ENCODE measurements at regions not wholly inside any gene's neighbourhood (a gene's known extent, or its start where the extent isn't known, plus 50 kb on each side); places are given as distances from the start of the nearest gene placed in this dataset.
"Not testable (repeated sequence)": the region's sequence is repeated elsewhere in the genome, so short reads cannot be mapped to it uniquely, and the experiment has no call there.

- DNase-seq = no peak
These were observed 420.5 kb upstream of the CD180 start for GRCh38 chr5:67617051-67617450.

GRCh38 chr5:67612961-67613360 lies 416.4 kb upstream of the CD180 start:
- no peak for DNase-seq

GRCh38 chr5:67610186-67610912 lies 413.8 kb upstream of the CD180 start:
- no peak for DNase-seq

- no peak for DNase-seq
These were observed 411.4 kb upstream of the CD180 start for GRCh38 chr5:67607958-67608357.

GRCh38 chr5:67606586-67606947 lies 410.0 kb upstream of the CD180 start:
- no peak for DNase-seq

- no peak for DNase-seq
These were observed 409.4 kb upstream of the CD180 start for GRCh38 chr5:67605730-67606585.

GRCh38 chr5:67591491-67591890 lies 394.9 kb upstream of the CD180 start:
- DNase-seq = no peak

- no peak for DNase-seq
These were observed 391.8 kb upstream of the CD180 start for GRCh38 chr5:67588389-67588788.

GRCh38 chr5:67581203-67581602 lies 384.6 kb upstream of the CD180 start:
- no peak for DNase-seq

- no peak for DNase-seq
These were observed 381.4 kb upstream of the CD180 start for GRCh38 chr5:67578011-67578410.

- no peak for DNase-seq
These were observed 380.8 kb upstream of the CD180 start for GRCh38 chr5:67577424-67577823.

GRCh38 chr5:67576112-67576511 lies 379.5 kb upstream of the CD180 start:
- no peak for DNase-seq

- DNase-seq = no peak
These were observed 378.5 kb upstream of the CD180 start for GRCh38 chr5:67575087-67575486.

- DNase-seq = no peak
These were observed 364.7 kb upstream of the CD180 start for GRCh38 chr5:67561151-67561932.

- DNase-seq = no peak
These were observed 356.2 kb upstream of the CD180 start for GRCh38 chr5:67552773-67553172.

- DNase-seq = no peak
These were observed 353.3 kb upstream of the CD180 start for GRCh38 chr5:67549947-67550346.

GRCh38 chr5:67549296-67549618 lies 352.7 kb upstream of the CD180 start:
- DNase-seq = no peak

- DNase-seq = no peak
These were observed 352.1 kb upstream of the CD180 start for GRCh38 chr5:67548520-67549295.

GRCh38 chr5:67547682-67548081 lies 351.1 kb upstream of the CD180 start:
- no peak for DNase-seq

- not testable (repeated sequence) for DNase-seq
These were observed 348.3 kb upstream of the CD180 start for GRCh38 chr5:67544942-67545341.

GRCh38 chr5:67543720-67544270 lies 347.2 kb upstream of the CD180 start:
- DNase-seq = no peak

- no peak for DNase-seq
These were observed 345.9 kb upstream of the CD180 start for GRCh38 chr5:67542479-67542878.

GRCh38 chr5:67541875-67542274 lies 345.3 kb upstream of the CD180 start:
- no peak for DNase-seq

All from CD4-positive, alpha-beta T cell treated with Interleukin-12 subunit alpha and Interleukin-12 subunit beta, for 1 hour (primary cell).